ENCODE measurements at regions not wholly inside any gene's neighbourhood (a gene's known extent, or its start where the extent isn't known, plus 50 kb on each side); places are given as distances from the start of the nearest gene placed in this dataset.

DNA sequence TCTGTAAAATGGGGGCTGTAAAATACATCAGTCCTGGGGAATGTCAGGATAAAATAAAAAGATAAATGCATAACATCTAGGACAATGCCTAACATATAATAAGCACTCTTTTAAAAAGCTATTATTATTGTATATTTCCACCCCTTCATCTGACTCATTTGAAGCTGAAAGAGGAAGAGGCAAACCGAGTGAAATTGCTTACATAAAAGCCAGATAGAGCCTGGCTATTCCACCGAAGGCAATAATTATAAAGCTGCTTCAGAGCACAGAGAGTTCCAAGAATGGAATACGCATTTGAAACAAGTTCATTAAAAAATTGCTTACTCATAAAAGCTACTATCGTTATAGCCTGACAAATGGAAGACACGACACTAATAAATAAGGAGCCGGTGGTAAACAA lies 186.1 kb upstream of the CAMK1G start:
- no peak for DNase-seq

DNA sequence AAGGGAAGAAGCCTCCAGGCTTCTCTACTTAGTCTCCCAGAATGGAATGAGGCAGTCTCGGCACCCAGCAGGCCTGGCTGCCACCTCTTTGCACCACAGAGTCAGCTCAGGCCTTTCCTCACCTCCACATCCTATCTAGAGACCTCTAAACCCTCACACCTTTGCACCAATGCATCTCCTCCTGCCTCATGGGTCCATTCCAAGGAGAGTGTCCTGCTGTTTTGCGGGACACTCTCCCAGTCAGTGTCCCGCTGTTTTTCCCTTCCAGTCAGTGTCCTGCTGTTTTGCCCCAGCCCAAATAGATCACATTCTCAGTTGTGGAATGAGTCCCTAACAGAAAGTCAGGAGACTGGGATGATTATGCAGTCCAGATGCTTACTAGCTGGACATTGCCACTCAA lies 185.6 kb upstream of the CAMK1G start:
- no peak for DNase-seq

DNA sequence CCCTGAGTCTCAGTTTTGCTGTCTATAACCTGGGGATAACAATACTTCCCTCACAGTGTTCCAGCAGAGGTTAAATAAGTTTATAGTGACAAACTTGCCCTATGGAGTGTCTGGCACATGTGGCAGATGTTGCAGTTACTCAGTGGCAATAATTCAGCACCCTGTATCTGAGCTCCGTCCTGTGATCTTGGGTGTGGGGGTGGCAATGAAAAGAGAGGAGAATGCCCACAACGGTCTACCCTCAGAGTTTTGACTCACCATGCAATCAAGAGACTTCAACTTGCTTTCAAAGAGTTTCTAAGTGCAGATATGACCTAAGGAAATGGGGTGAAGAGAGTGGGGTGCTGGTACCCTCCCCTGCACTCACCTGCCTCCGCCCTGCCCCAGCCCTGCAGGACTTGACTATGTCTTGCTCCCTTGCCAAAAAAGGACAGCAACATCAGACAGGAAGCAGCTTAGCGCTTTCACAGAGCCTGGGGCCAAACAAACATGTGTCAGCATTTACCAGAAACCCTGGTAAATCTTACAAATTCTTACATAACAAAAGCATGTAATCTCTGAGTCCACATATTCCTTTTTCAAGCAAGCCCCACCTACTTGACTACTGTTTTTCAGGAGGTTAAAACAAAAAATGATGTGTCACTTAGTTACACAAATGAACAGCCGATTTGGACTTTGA lies 185.1 kb upstream of the CAMK1G start:
- DNase-seq: no peak

DNA sequence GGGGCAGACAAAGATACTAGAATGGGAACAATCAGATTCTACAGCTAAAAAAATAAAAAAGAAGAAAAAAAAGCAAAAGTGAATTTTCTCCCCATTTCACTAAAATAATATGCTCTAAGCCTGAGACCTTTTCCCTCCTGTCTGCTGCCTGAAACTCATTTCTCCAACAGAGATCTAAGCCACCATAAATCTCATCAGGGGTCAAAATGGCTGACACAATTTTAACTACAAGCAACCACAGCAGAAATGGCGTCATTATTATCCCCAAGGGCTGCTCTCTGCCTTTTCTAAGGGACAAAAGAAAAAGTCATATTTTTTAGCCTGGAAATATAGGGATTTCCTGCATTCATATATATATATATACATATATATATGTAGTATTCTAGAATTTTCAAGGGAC lies 183.7 kb upstream of the CAMK1G start:
- no peak for DNase-seq

DNA sequence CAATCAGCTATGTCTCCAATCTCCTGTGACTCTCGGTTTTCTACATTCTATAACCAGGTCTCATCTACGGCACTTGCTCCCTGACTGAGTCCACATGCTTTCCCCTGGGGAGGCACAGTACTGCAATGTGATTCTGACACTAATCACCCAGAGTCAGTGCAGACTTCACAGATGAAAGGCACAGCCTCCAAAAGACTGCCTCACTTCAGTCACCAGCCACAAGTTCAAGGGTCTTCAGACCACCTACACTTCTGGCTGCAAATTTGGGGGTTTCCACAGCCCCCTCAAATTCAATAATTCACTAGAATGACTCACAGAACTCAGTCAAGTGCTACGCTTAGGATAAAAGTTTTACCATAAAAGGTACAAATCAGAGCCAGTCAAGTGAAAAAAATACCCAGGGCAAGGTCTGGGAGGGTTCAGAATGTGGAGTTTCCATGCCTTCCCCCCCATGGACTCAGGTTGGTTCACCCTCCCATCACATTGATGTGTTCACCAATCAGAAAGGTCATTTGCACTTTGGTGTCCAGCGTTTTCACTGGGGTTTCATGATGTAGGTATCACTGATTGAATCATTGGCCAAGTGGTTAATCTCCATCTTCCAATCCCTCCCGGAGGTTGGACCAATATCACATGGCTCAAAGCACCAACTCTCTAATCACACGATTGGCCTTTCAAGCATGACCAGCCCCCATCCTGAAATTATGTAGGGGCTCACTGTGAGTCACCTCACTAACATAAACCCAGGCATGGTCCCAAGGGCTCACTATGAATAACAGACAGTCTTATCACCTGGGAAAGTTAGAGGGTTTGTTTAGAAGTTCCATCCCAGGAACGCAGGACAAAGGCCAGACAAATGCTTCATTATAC lies 182.9 kb upstream of the CAMK1G start:
- DNase-seq: no peak

DNA sequence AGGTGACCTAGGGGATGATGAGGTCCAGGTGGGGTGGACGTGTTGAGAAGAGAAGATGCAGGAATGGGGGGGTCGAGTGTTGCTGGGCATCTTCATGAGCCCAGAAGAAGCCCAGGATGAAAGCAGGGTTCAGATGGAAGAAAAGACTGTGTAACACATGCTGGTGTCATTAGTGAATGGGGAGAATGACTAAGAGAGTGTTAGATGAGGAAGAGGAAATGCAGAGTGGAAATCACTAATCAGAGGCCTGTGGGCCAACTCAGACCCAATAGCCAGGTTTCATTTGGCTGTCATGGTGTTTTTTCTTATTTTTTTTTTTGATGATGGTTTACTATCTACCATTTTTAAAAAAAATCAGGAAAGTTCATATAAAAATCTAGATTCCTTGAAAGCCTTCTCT lies 180.8 kb upstream of the CAMK1G start:
- no peak for DNase-seq

DNA sequence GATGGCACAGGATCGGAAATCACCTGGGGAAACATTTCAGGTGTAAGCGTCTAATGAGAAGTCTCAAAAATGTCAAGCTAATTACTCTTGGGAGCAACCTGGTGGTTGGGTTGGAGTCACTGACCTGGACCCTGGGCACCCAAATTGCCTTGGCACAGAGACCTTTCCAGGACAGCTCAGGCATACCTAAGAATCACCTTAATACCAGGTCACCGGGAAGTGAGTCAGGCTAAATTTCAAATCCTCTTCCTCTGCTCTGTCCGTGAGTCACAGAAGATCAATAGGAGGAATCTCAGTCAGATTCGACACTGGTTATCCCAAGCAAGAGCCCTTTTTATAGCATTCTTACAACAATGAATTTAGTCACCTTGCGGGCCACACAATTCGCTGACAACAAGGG lies 179.6 kb upstream of the CAMK1G start:
- no peak for DNase-seq

DNA sequence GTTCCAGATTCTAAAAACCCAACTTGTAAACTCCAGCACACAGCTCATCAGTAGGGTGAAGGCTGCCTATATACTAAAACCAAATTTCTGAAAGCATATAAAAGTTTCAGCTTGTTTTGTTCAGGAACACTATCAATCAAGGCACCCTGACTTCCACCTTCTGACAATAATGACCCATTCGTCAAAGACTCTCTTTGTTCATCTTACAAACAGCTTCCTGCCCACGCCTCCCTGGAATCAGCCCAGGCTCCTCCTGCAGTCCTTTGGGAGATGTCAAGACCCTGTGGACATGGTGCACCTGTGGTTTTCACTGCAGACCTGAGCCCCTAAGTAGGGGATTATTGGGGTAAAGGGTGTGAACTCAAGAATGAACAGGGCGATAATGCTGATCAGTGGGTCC lies 178.9 kb upstream of the CAMK1G start:
- no peak for DNase-seq

DNA sequence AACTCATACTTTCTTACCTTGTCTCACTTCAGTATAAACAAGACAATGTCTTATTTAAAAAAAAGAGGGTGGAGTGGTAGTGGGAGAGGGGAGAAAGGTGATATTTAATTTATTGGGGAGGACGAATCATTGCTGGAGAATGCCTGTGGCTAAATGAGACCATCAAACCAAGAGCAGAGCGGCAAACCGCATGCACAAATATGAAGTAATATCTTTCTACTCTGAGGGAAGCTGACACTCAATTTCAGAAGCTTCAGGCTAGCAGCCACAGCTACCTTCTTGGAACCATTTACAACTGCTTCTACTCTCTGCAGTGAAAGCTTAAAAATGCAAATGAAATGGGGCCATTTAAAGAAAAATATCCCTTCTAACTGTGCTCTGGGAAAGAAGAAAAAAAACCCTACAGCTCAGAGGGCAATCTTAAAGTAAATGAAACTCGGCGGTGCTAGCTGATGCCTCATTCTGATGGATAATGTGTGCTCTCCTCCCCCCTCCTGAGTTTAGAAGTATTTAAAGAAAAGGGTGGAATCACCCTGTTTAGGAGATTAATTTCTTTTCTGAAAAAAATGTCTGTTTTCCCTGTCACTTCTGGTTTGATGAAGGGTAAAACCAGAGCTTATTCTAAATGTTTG lies 178.2 kb upstream of the CAMK1G start:
- DNase-seq: no peak

DNA sequence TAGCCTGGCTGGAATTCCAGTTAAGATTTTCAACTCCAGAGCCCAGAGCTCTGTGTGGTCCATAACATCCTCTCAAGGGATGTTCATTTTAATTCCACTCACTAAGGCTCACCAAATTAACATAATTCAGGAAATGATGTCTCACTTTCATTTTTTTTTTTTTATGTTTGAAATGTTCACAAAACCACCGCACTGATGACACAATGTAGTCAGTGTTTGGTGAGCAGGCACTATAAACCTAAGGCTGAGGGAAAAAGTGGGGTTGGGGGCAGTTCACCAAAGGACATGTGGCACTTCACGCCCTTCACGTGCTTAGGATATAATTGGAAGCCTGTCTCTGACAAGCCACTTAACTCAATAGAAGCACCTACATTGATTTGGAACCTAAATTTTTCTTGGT lies 177.3 kb upstream of the CAMK1G start:
- DNase-seq: no peak

DNA sequence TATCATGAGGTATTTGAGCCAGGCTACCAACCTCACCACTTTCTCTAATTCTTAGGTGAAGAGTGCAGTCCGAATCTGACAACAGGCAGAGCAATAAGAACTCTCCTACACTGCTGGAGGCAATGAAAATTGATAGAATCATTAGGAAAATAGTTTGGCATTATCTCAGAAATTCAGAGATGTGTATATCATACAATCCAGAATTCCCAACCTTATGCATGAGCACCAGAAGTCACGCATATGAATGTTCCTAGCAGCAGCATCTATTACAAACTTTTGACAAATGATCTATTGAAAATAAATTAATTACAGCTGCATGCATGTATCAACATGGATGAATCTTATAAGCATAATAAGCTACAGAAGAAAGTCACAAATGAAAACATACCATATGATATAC lies 176.9 kb upstream of the CAMK1G start:
- no peak for DNase-seq

DNA sequence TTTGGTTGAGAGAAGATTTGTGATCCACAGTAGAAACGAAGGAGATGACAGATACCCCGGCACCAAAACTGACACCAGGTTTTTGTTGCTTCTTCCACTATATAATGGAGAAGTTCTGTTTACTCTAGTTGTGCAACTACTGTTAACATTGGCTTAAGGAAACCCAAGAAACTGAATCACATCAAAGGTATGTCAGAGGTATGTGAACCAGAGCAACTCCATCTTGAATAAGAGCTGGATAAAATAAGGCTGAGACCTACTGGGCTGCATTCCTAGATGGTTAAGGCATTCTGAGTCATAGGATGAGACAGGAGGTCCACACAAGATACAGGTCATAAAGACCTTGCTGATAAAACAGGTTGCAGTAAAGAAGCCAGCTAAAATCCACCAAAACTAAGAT lies 173.7 kb upstream of the CAMK1G start:
- no peak for DNase-seq

DNA sequence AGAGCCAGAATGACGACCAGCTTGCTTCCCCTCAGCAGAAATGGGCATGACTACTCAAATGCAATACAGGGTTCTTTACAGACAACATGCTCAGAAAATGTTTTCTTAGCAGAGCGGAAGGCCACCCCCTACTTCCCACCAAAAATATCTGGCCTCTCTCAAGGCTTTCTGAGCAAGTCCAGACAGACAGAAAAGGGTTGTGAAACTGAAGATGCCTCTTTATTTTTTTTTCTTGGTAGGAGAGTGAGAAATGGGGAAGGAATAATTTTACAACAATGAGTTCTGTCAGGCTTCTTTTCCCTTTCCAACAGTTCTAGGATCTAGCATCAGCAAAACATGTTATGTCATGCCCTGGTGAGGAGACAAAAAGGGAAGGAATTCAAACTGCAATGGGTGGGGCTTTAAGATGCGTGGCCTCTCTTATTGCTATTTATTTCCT lies 172.0 kb upstream of the CAMK1G start:
- DNase-seq: no peak

DNA sequence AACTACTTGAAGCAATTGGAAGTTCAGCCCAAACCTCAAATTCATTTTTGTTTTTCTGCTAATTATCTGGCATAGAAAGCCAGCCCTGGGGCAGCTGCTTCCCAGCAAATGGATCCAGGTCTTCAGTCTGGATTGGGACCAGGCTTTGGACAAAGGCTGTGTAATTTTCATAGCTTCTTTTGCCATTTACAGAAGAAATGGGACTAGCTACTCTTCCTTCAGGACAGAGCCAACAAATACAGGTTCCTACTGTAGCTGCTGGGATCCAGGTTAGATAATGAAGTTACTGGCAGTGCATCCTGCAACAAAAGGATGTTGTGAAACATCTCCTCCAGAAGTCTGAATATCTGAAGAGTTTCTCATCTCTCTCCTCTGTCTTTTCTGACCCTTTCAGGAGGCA lies 171.5 kb upstream of the CAMK1G start:
- no peak for DNase-seq

DNA sequence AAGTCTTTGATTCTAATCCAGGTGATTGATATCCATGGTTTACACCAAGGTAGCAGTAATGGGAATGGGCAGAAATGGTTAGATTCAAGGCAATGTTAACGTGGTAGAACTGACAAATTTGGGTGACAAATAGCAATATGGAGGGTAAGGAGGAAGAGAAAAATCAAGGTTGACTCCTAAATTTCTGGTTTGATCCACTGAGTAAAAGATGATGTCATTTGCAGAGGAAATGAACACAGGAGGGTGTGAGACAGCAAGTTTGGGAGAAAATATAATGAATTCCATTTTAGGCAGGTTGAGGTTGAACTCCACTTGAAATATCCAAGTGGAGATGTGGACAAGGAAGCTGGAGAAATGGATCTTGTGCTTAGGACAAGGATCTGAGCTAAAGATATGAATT lies 170.9 kb upstream of the CAMK1G start:
- DNase-seq: no peak

DNA sequence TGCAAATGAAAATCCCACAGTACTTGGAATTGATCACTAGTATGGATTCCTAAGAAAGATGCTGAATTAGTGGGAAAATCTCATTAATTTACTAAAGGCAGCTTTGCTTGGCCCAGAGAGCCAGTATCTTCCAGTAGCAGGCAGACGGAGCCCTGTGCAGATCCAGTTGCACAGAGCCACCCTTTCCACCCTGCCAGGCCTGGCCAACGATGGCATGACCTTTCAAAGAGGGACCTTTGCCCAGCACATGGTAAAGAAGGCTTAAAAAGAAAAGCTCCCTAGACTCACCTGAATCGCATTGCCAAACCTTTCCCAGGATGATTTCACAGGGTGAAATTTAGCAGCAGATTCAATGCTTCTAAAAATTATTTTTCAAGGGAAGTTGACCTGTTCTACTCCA lies 170.5 kb upstream of the CAMK1G start:
- DNase-seq: no peak

DNA sequence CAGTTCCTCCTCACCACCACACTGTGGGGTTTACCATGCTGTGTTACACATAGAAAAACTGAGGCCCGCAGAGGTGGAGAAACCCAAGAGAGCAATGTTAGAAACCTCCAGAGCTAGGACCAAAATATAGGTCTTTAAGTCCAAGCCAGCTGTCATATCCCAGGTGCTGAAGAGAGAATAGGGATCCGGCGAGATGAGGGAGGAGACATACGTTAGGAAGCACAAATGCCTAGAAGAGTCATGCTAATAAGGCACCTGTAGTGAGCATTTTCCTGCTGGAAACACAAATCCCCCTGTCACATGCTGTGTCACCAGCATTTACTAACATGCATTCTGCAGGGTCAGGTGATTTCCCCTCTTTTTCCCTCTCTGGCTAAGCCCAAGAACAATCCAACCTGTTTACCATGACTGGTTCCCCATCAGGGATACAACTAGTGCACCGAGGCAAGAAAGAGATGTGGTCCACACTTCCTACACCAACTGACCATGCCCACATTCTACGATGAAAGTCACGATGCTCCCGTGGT lies 168.6 kb upstream of the CAMK1G start:
- no peak for DNase-seq

DNA sequence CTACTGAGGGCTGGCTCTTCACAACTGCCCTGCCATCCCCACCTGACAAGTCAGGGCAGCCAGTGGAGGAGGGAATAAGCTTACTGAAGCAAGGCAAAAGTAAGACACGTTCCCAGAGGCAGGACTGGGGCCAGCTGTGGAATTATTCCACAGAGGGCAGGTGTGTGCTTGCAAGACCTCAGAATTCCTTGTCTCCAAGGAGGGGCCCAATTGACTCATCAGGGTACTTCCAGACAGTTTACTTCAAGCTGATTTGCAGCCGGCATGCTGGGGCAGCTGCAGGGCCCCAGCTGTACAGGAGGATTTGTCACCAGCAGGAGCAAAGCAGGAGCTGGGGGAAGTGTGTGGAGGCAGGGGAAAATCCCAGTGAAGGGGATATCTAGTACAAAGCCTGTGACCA lies 167.5 kb upstream of the CAMK1G start:
- peak; percentile 15 for DNase-seq

DNA sequence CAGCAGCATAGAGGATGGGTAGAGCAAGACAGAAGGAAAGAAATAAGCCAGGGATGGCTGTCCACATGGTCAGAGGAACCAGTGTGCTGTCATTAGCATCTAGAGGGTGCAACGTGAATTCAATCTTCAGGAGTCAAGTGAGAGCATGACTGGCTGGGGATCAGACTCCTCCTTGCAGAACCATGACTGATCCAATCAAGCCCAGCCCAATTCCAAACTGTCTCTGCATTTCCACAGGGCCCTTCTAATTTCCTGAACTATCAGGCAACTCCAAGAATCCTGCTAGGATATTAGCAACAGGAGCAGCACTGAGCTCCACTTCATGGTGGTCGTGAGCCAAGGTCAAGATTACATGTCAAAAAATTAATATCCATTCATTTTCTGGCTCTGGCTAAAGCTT lies 166.8 kb upstream of the CAMK1G start:
- no peak for DNase-seq

DNA sequence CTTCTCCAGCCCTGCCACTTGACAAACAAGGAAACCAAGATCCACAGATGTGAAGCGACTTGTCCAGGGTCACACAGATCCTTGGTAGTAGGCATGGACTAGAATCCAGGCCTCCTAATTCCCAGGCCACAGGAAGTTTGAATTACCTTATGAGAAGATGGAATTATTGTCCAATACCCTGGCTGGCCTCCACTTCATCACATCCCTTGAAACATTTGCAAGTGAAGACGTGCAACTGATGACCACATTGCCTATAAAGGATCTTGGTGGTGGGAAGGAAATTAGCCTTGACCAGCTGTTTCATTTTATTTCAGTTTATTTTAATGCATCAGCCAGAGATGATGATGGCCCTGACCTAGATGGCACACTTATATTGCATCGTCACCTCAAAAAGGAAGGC lies 165.8 kb upstream of the CAMK1G start:
- no peak for DNase-seq

DNA sequence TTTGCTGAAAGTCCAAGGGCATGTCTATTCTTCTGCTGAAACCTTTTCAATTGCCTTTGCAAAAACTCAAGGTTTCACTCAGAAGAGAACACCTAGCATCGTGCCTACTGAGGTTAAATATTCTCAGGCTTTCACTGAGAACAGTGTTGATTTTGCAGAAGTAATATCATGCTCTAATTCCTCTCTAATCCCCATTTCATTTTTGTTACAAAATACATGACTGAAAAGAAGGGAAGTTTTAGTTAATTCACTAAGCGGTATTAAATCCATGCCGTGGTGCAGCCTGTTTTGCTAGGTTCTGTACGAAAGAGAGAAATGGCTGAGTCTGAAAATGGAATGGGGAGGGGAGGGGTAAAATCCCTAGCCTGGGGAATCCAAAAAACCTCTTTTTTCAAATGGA lies 163.2 kb upstream of the CAMK1G start:
- DNase-seq: no peak

DNA sequence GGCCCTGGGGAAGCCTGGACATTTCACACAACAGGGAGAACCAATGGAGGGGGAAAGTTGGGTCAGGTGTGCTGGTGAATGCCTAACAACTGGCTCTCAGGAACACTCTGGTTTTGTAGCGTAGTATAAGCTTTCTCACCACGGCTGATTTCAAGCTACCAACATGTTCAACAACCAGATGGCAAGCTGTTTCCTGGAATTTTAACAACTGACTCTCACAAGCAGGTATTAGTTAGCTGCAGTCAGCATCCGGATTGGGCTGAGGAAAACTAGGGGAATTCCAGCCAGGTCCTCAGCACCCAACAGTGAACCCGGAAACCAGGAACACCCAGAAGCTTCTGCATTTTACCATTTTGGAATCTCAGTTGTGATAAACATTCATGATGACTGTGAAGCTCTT lies 162.3 kb upstream of the CAMK1G start:
- peak; percentile 50 for DNase-seq

DNA sequence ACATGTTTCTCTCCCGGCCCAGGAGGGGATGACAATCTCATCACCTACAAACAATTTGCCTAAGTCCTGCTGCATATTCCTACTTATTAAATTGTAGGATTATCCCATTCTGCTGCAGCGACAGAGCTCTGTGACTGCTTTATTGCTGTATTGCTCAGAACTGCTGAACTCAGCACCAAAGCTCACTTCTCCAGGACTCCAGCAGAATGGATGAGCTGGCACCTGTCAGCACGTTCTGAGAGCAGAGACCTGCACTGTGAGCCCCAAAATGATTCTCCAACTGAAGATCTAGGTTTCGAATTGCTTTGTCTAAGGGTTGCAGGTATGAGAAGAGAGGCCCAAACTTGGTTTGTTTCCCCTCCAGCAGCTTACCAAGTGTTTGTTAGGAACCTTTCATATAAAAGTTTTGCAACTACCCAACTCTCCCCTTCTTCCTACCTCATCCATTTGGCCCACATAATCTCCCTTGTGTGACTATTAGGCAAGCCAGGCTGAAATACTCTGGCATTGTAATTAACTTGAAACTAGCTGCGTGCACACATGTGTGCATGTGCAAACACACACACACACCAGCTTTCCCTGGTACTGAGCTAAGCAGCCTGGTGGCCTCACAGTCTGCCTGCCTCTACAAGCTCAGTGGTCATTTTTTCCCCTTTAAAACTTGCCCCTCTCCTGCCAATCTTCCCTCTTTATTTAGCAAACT lies 161.4 kb upstream of the CAMK1G start:
- no peak for DNase-seq

All from NCI-H1694 treated with DMSO at 0.1 percent for 48 hours (cell line).